OCI-LY7 (cell line): ENCODE measurements at regions not wholly inside any gene's neighbourhood (a gene's known extent, or its start where the extent isn't known, plus 50 kb on each side); places are given as distances from the start of the nearest gene placed in this dataset.

Source experiments
- BruUV-seq: library from RNA; stranded (reverse); fragments of 400-500 nt; replicated peaks from 2 replicates; lab custom pipeline; 2021; lab: Mats Ljungman, UMichigan
- CTCF ChIA-PET: fragments of 300-600 bp; sonication (Branson Sonifier 250); formaldehyde crosslinking; loops from one replicate; lab custom pipeline; 2022; ENCODE audit warnings: antibody characterized with exemption; ENCODE audit not compliant: unreplicated experiment; lab: Charles Lee
- POLR2A ChIA-PET: fragments of 300-600 bp; sonication (Branson Sonifier 250); formaldehyde crosslinking; loops from one replicate; lab custom pipeline; 2022; ENCODE audit warnings: antibody characterized with exemption; lab: Charles Lee
- DNase-seq: peaks from one replicate; pipeline ENCODE4 v3.0.0-alpha.2; 2015; ENCODE audit warnings: low spot score
- H2AFZ ChIP-seq: fragments of 200-600 bp; sonication (generic), shearing (Covaris generic); 2 replicates; pipeline ENCODE4 v1.6.1; 2014; ENCODE audit warnings: mild to moderate bottlenecking, antibody characterized with exemption, low read length, moderate library complexity
- H3K27ac ChIP-seq: fragments of 200-600 bp; sonication (generic); 2 replicates; pipeline ENCODE4 v1.5.1; 2014; ENCODE audit warnings: mixed run types, low read depth, mild to moderate bottlenecking, moderate library complexity, low read length, inconsistent platforms; ENCODE audit not compliant: poor library complexity, severe bottlenecking
- H3K36me3 ChIP-seq: fragments of 200-600 bp; sonication (generic); 2 replicates; pipeline ENCODE4 v1.6.1; 2014; ENCODE audit warnings: mild to moderate bottlenecking, antibody characterized with exemption, low read length, moderate library complexity, mixed read lengths; ENCODE audit not compliant: insufficient read depth
- H3K4me1 ChIP-seq: fragments of 200-600 bp; sonication (generic); 2 replicates; pipeline ENCODE4 v1.5.1; 2014; ENCODE audit warnings: mild to moderate bottlenecking, low read length; ENCODE audit not compliant: insufficient read depth, poor library complexity, severe bottlenecking
- H3K4me2 ChIP-seq: fragments of 200-600 bp; sonication (generic); 2 replicates; pipeline ENCODE4 v1.6.1; 2014; ENCODE audit warnings: mild to moderate bottlenecking, low read length
- H3K4me3 ChIP-seq: fragments of 200-600 bp; sonication (generic); 2 replicates; pipeline ENCODE4 v1.5.1; 2014; ENCODE audit warnings: mild to moderate bottlenecking, low read depth, low read length; ENCODE audit not compliant: poor library complexity, severe bottlenecking
- H3K79me2 ChIP-seq: fragments of 200-600 bp; sonication (generic); 2 replicates; pipeline ENCODE4 v1.6.1; 2016; ENCODE audit warnings: low read depth, mild to moderate bottlenecking, low read length, moderate library complexity, mixed read lengths; ENCODE audit not compliant: insufficient read depth
- H3K9me2 ChIP-seq: fragments of 200-600 bp; sonication (generic); 2 replicates; pipeline ENCODE4 v1.6.1; 2016; ENCODE audit warnings: mild to moderate bottlenecking, low read length, mixed read lengths; ENCODE audit not compliant: insufficient read depth
- H3K9me3 ChIP-seq: fragments of 200-600 bp; sonication (generic); 2 replicates; pipeline ENCODE4 v1.6.1; 2014; ENCODE audit warnings: mild to moderate bottlenecking, mixed run types, low read length, mixed read lengths
- H4K20me1 ChIP-seq: fragments of 200-600 bp; sonication (generic); 2 replicates; pipeline ENCODE4 v1.6.1; 2014; ENCODE audit warnings: mild to moderate bottlenecking, antibody characterized with exemption, low read length, moderate library complexity, mixed read lengths; ENCODE audit not compliant: insufficient read depth
- EZH2phosphoT487 ChIP-seq: fragments of 200-600 bp; sonication (generic); IDR thresholded peaks from 2 replicates; pipeline ENCODE4 v1.6.1; 2018; ENCODE audit warnings: low read depth, borderline replicate concordance, mild to moderate bottlenecking, mixed run types, antibody characterized with exemption, low read length, moderate library complexity, mixed read lengths
- intact Hi-C: fragments of 100-400 bp; cut with micrococcal nuclease; formaldehyde crosslinking; loops from one replicate; pipeline ENCODE4 v1.10.0; 2022; ENCODE audit not compliant: unreplicated experiment
- TF ChIP-seq, protein P1 (sequence below): fragments of 200-600 bp; sonication (generic); conservative IDR thresholded peaks from 2 replicates; pipeline ENCODE4 v1.5.1; 2014; ENCODE audit warnings: mild to moderate bottlenecking, antibody characterized with exemption, low read length, moderate library complexity, mixed read lengths

DNA sequence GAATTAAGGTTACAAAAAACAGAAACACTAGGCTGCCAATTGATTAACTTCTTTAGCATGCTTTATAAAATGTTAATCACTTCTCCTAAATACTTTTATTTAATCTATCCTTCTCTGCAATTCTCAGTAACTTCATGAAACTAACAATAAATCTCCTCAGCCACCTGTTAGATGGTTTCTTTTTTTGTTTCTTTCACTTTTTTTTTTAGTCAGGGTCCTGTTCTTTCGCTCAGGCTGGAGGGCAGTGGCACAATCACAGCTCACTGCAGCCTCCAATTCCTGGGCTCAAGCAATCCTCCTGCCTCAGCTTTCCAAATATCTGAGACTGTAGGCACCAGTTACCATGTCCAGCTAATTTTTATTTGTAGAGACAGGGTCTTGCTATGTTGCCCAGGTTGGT lies 213.4 kb upstream of the STK17B start:
- Histone ChIP-seq H3K4me3 (no peak overlapping the region), H2AFZ (no peak overlapping the region), H3K4me2 (no peak overlapping the region), H3K79me2 (no peaks in the 10 kb centered on the region), H3K4me1 (no peaks in the 10 kb centered on the region), H3K9me3 (no peaks in the 10 kb centered on the region), H3K27ac (no peak overlapping the region), H3K36me3 (no peaks in the 10 kb centered on the region), H4K20me1 (no peaks in the 10 kb centered on the region), H3K9me2 (no peaks in the 10 kb centered on the region)
- no peak for DNase-seq
- intact Hi-C loops, result no loop called here
- no TSS peak for BruUV-seq
- TF ChIP-seq, protein P1, sequence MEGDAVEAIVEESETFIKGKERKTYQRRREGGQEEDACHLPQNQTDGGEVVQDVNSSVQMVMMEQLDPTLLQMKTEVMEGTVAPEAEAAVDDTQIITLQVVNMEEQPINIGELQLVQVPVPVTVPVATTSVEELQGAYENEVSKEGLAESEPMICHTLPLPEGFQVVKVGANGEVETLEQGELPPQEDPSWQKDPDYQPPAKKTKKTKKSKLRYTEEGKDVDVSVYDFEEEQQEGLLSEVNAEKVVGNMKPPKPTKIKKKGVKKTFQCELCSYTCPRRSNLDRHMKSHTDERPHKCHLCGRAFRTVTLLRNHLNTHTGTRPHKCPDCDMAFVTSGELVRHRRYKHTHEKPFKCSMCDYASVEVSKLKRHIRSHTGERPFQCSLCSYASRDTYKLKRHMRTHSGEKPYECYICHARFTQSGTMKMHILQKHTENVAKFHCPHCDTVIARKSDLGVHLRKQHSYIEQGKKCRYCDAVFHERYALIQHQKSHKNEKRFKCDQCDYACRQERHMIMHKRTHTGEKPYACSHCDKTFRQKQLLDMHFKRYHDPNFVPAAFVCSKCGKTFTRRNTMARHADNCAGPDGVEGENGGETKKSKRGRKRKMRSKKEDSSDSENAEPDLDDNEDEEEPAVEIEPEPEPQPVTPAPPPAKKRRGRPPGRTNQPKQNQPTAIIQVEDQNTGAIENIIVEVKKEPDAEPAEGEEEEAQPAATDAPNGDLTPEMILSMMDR, result no peak
- no peak for TF ChIP-seq EZH2phosphoT487
- ChIA-PET POLR2A (no interaction called here), CTCF (no interaction called here)

DNA sequence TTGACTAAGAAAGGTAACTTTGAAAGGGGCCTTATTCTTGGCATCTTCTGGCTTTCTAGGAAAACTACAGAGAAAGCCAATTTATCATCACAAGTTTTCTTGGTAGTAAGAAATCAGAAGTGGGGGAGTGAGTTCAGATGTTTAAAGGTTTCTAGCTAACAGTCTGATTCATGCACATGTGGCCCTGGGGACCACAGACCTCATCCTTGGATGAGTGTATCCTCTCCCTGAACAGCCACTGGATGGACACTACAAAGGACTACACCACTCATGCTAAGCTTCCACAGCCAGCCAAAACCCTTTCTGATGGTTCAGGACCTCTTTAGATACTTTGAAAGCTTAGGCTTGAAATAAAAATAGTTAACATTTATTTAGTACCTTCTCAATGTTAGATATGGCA lies 218.3 kb upstream of the STK17B start:
- Histone ChIP-seq H3K79me2 (no peaks in the 10 kb centered on the region), H2AFZ (no peak overlapping the region), H3K9me2 (no peaks in the 10 kb centered on the region), H3K27ac (no peak overlapping the region), H4K20me1 (no peaks in the 10 kb centered on the region), H3K9me3 (no peaks in the 10 kb centered on the region), H3K36me3 (no peaks in the 10 kb centered on the region), H3K4me3 (no peak overlapping the region), H3K4me2 (no peak overlapping the region), H3K4me1 (no peaks in the 10 kb centered on the region)
- no TSS peak for BruUV-seq
- no peak for DNase-seq
- TF ChIP-seq, protein P1, result no peak
- TF ChIP-seq EZH2phosphoT487, result no peak
- CTCF ChIA-PET, result no interaction called here
- POLR2A ChIA-PET, result no interaction called here
- intact Hi-C loops, result no loop called here

DNA sequence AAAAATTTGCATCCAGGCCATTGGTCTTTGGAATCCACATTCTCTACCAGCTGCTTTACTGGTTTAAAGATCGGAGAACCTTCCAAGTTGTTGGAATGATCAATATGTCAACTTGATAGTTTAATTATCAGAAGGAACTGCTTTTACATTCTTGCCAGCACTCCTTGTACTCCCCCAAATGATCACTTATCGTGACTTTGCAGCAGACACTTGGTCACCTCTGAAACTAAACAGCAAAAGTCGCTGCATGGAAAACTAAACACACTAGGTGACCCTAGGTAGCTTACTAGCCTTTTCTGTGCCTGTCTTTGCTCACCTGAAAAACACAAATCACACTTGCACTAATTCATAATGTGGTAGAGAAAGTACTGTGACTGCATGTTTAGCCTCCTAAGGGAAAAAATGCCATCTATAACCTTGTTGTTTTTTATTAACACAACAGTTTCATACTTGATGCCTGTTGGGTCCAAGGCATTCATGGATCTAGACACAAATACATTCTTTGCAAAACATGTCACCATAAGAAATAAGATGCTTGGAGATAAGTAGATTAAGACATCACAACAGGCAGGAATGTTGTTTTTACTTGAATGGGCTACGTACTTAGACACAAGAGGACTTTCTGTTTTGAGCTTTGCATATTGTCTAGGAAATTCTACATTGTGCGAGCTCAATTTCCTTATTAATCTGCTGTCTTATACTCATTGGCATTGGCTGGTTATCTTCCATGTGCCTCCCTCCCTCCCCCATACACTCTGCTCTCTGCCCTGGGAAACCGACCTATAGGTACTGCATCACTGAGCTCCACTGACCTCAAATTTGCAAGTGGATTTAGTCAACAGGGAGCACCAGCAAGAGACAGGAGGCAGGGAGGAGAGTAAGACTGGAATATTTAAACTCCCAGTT lies 219.1 kb upstream of the STK17B start:
- CTCF ChIA-PET, result no interaction called here

More for the DNA sequence above, 219.1 kb upstream of the STK17B start:
- no peak overlapping the region for H3K27ac ChIP-seq
- TF ChIP-seq EZH2phosphoT487, result no peak
- TF ChIP-seq, protein P1, result no peak
- no peaks in the 10 kb centered on the region for H3K36me3 ChIP-seq
- H3K4me3 ChIP-seq, result no peak overlapping the region
- no TSS peak for BruUV-seq
- no peak overlapping the region for H3K4me2 ChIP-seq
- no peaks in the 10 kb centered on the region for H4K20me1 ChIP-seq
- no peaks in the 10 kb centered on the region for H3K9me3 ChIP-seq
- POLR2A ChIA-PET, result interaction anchor here (0.6 kb wide), 1 partner anchor 1859 kb away, joined by 3 read pairs; no protein-coding TSS in a partner anchor
- intact Hi-C loops, result no loop called here
- no peaks in the 10 kb centered on the region for H3K79me2 ChIP-seq
- no peaks in the 10 kb centered on the region for H3K4me1 ChIP-seq
- DNase-seq, result no peak
- H3K9me2 ChIP-seq, result no peaks in the 10 kb centered on the region
- H2AFZ ChIP-seq, result no peak overlapping the region
